SK-N-DZ (cell line): ENCODE measurements at regions not wholly inside any gene's neighbourhood (a gene's known extent, or its start where the extent isn't known, plus 50 kb on each side); places are given as distances from the start of the nearest gene placed in this dataset.

Experiments used
- DNase-seq: peaks from one replicate; pipeline ENCODE4 v3.0.0-alpha.2; 2015; ENCODE audit warnings: low spot score

DNA sequence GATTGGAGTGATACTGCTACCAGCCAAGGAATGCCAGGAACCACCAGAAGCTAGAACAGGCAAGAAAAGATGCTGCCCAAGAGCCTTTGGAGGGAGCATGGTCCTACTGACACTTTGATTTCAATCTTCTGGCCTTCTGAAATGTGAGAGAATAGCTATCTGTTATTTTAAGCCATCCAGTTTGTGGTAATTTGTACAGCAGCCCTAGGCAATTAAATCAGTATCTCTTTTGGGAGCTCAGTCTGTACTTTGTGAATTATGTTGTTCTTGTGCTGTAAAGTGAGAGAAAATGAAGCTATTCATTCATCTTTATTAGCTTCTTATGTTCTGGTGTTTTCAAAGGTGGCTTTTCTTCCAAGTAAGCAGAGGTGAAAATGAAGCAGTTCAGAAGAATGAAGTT, 381.3 kb downstream of the PDCD6IP start:
- DNase-seq, result no peak

DNA sequence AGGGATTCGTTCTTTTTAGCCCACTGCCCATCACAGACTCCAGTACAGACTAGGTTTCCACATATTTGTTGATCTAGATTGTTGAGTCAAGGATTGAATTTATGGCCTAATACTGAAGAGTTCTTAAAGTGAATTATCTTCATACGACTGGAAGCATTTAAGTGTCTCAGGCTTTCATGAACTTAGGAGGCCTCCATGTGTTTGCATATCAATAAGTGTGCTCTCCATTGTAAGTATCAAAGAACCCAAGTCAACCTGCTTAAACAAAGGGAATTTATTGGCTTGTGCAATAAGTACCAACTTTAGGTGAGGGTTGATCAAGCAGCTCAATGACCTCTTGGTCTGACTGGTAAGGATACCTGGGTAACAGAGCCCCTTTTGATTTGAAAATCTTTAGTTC, 382.1 kb downstream of the PDCD6IP start:
- no peak for DNase-seq

DNA sequence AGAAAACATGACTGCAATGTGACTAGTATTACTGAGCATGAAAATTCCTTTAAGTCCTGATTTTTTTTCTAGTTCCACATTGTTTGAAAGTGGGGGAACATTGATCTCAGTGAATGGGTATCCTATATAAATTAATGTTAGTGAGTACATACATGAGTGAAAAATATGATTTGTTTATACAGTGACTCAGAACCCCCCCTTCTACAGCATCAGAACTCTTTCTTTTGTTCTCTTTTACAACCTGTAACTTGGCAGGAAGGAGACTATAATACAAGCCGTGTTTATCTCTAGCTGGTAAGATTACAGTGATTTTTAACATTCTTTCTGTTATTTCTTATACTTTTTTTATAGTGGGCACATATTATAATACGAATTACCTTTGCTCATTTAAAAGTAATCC, 384.7 kb downstream of the PDCD6IP start:
- no peak for DNase-seq

DNA sequence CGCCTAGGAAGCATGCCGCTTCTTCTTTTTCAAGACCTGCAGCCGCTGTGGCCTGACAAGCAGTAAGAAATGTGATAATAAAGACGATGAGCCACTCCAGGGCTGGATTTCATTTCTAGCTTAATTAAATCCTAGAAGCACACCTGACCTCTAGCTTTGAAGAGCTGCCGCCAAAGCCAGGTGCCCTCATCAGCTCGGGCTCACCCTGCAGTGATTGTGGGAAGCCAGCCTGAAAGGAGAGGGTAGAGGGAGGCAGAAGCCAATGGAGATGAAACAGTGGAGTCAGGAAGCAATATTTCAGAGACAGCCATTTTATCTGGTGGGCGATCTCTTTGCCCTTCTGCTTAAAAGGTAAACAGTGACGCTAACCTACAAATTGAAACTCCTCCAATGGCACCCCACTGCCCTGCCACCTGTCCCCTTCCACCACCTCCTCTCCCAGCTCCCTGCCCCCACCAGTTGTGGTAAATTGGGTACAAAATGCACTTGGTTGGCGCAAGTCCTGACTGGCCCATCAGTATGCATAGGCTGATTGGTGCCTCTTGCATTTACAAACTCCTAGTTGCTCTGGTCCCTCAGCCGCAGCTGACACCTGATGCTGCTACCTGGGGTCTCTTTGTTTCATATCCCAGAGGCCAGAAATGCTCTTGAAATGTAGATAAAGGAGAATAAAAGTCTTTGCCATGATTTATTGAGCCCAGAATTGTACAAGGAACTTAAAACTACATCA, 385.3 kb downstream of the PDCD6IP start:
- DNase-seq, result peak; percentile 27

DNA sequence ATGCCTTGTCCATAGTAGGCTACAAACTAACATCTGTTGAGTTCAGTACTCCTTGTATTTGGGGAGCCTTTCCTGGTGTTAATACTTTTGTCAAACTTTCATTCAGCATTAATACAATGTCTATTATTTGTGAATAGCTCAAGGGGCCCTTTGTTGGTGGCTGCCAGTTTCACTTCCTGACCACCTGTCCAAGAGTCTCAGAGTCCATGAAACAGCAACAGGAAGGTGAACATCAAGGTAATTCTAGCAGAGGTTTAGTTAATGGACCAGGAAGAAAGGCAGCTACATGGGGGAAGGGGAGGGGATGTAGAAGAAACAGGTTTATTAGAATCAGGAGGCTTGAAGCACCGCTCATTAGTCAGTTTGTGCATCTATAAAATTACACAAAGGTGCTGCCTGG, 386.9 kb downstream of the PDCD6IP start:
- DNase-seq, result no peak

DNA sequence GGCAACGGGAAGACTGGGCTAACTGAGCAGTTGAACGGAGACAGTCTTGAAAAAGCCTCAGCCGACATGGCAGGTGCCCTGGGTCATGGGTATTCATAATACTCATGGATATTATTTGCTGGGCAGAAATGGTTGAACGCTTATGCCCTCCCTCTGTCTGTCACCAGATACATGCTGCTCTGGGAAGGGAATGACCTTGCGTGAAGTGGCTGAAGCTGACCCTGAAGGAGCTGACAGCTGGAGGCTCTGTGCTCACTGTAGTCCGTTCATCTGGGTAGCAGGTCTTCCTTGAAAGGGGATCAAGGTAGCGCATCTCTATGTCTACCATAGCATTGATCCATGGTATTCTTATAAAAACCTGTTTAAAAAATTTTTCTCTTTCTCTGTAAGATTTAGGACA, 390.7 kb downstream of the PDCD6IP start:
- DNase-seq, result no peak

DNA sequence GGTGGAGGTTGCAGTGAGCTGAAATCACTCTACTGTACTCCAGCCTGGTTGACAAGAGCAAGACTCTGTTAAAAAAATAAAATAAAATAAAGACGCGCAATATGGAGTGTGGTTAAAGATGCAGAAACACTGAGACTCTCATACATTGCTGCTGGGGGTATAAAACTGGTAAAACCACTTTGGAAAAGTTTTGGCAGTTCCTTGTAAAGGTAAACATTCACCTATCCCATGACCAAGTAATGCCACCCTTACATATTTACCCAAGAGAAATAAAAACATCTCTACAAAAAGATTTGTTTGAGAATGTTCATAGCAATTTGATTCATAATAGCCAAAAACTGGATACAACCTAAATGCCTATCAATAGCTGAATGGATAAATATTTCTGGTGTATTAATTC, 398.5 kb downstream of the PDCD6IP start:
- DNase-seq, result no peak

DNA sequence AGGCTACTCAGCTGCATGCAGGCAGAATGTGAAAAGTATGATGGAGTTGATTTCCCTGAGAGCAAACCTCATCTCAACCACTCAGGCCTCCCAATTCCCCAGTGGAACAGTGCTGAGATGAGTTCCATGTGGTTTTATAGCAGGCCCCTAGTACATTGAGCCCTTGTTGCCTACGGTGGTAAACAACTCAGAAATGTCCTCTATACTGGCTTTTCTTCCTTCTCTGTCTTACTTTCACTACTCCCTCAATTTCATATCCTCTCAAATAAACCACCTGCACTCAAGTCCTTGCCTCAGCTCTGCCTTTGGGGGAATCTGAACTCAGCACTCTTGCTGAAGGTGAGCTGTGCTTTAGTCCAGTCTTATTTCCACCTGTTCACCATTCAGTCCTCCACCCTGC, 399.9 kb downstream of the PDCD6IP start:
- DNase-seq, result no peak

DNA sequence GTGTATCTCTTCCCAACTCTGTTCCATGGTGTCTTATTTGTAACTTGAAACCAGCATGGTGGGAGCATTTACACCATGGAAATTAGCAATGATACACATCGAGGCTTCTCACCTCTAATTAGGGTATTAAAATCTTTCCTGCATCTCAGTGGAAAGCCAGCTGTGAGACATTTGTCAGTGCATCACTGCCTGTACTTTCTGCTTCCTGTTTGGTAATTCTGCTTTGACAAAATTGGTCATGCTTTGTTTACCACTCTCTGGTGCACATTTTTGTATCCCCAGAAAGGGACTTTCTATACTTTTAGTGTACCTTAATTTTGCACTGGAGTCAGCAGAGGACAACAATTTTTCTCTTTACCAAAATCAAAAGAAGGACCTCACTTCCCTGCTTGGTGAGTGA, 402.1 kb downstream of the PDCD6IP start:
- no peak for DNase-seq

DNA sequence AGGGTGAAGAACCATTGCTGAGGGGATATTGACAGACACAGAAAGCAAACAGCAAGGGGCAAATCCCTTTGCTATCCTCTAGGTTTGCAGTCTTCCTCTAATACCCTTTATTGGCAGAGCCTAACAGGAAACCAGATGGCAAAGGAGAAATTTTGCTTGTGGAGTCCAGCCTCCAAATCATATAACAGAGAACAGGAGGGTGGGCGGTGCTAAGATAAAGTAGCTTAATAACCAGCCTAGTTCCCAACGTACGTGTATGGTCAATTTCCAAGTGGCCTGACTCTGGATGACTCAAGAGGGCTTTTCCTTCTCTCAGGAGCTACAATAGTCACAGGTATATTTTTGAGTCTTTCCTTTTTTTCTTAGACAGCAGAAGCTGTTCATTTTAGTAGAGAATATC, 404.5 kb downstream of the PDCD6IP start:
- no peak for DNase-seq

DNA sequence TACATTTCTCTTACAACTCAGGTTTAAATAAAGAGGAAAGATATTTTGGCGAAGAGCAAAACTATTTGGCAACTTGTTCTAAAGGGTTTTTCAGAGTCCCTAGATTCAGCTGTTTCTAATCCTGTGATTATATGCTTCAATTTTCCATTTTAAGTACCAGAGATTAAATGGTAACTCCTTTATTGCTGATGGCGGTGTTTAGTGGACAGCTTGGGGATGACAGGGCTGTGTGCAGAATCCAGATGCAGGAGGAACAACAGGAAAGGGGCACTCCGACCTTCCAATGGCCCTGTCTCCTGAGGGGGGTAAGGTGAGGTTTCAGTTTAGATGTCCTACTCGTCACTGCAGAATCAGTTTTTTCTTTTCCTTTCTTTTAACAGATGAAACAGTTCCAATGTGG, 405.0 kb downstream of the PDCD6IP start:
- no peak for DNase-seq

DNA sequence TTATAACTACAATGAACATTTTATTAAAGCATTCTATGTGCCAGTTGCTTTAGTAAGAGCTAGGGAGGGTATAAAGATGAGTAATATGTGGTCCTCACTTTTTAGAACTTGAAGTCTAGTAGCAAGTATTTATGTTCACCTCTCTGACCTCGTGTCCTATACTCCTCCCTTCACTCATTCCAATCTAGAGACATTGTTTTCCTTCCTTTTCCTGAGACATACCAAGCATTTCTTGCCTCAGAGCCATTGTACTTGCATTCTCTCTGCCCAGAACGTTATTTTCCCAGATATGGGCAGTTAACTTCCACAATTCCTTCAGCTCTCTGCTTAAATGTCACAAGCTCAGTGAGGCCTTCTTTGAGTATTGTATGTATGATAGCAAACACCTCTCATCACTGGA, 408.6 kb downstream of the PDCD6IP start:
- DNase-seq, result no peak

DNA sequence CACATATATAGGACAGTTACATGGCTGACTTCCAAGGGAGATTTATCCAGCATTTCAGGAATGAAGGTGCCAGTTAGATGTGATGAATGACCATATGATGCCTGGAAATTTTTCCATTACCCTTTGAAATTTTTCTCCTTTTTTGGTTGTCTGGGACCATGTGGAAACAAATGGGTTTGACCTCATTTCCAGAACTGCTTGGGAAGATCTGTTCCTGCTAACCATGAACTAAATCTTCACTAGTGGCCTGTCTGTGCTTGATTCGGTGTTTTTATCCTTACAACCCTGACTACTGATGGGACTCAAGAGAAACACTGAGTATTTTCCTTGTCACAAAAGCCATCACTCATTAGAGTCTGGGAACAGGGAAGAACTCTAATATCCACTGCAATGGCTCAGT, 409.4 kb downstream of the PDCD6IP start:
- no peak for DNase-seq

DNA sequence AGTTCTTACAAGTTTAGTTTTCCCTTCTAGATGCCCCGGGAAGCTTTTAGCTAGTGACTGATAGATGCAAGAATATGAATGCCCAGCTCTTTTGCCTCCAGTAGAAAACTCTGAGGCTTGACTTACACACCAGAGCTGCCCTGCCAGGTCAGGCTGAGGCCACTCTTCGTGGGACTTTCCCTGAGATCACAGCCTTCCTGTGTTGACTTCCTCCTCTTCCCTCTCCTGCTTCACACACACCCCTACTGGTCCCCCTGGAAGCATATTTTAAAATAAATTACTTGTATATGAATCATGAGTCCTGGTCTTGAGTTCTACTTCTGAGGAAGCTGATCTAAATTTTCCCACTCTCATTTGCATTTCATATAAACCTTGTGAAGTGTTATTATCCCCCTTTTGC, 413.7 kb downstream of the PDCD6IP start:
- DNase-seq, result no peak

DNA sequence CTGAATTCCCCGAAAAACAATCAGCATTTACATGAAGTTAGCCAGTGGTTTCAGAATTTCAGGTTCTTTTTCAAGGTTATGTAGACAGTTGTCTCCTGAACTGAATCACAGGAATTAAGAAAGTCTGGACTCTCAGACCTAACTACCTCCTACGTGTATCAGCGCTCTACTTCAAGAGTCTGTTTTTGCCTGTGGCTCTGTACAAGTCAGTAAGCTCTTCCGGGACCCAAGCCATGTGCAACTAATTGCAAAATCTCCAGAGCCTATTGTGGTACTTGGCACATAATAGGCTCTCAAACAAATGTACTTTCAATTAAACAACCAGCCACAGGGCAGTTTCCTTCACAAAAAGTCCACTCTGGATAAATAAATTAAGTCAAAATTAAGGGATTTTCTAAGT, 414.2 kb downstream of the PDCD6IP start:
- DNase-seq, result no peak

DNA sequence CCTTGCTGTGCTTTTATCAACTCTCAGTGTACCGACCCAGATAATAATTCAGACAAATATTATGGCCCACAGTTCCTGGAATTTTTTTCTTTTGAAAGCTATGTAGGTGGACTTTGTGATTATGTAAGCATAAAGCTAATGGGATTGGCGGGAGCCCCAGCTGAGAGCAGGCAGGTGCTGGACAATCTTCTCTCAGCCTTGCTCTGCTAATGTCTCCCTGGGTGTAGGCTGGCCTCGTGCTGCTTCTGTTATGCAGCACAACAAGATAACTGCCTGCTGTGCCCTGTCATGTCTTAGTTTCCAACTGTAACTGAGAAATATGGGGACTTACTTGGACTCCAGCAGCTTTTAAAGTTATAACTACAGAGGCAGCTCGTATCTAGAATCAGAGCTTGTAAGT, 415.0 kb downstream of the PDCD6IP start:
- DNase-seq, result no peak

DNA sequence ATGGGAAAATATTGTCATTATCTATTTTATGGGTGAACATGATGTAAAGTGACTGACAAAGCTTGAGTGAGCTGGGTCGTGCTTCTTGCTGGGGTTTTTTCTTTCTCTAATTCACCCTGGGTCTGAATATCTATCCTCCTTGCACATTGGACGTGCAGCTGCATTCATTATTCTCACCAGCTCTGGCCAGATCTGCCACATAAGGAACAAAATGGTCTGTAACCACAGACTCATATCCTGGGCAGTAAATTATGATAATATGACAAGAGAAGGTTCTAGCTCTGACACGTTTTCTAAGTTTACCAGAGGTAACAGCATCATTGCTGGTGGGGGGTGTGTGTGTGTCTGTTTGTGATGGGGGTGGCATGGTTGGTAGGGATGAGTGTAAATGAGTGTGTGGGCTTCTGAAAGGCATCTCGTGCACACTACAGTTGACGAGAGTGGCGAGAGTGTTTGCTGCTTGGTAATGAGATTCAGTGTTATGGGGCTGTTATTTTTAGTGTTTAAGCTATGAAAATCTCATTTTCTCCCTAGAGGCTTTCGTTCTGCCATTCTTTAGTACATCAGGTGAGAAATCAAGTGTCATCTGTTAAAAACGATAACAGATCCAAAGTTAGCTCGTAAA, 418.4 kb downstream of the PDCD6IP start:
- DNase-seq, result no peak

DNA sequence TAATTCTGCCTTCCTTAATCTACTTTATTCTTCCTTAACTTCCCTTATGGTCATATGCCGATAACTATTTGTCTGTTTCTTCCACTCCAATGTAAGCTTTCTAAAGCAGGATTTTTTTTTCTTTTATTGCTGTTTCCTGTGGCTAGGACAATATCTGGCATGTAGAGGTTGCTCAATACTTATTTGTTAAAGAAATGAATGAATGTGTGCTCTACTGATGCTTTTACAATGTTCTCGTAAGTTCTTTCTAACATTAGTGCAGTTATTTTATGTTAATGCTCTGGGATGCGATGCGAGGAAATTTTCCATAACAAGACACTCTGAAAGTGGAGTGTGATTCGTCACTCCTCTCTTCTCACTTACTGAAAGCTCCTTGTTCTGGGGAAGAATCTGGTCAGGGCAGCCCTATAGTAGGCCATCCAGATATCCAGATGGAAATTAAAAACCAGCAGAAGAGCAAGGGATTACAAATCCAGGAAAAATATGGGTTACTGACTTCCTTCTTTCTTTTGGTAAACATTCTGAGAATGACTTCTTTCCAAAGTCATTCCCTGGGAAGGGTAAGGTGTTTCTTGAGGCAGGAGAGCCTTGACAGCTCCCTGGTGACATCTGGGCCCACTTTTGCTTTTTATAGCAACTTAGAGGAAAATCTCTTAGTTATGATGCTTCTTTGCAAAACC, 420.4 kb downstream of the PDCD6IP start:
- no peak for DNase-seq

DNA sequence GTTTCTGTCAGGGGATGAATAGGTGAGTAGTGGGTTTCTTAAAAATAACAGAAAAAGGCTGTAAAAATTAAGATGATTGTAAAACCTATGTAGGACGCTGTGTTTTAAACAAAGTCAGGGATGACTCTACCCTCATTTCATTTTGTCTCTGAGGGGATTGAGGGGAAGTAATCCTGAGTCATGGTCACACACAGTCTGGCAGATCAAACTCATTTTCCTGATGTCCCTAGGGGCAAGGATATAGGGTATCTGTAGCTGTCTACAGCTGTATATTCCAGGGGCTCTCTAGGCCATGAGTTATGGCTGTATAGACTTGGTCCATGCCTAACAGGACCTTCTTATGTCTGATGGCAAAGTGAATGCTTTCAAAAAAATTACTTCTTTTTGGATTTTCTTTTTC, 421.1 kb downstream of the PDCD6IP start:
- DNase-seq, result no peak

DNA sequence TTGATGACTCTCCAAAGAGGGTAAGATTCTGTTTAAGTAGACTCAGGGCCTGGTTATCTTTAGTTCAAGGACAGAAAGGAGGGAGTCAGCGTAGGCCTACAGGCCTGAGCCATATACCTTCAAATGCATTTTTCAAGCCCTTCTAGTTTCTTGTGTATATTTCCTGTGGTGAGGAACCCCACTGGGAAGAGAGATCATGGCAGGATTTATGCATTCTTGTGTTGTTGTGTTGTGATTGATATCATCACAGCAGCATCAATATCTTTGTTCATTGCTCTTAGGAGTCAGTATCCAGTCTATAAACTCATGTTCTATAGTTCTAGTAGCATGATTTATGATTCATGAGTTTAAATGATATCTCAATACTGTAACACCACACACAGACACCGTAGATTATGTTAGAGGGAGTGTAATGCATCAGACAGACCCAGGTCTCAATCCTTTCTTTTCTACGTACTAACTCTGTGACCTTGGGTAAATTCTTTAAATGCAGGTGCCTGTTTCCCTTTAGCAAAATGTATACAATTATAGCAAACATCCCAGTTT, 427.5 kb downstream of the PDCD6IP start:
- no peak for DNase-seq

DNA sequence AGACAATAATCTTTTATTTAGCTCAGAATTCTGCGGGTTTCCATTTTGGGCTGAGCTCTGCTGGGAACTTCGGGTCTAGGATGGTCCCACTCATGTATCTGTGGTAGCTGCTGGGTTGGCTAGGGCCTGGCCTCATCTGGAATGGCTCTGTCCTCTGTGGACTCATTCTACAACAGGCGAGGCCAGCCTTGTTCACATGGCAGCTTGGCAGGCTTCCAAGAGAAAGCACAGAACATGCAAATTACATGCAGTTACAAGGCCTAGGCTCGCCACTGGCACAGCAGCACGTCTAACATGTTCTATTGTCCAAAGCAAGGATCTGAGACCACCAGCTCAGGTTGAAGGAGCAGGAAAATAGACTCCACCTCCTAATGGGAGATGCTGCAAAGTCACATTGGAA, 431.4 kb downstream of the PDCD6IP start:
- DNase-seq, result peak; percentile 51

DNA sequence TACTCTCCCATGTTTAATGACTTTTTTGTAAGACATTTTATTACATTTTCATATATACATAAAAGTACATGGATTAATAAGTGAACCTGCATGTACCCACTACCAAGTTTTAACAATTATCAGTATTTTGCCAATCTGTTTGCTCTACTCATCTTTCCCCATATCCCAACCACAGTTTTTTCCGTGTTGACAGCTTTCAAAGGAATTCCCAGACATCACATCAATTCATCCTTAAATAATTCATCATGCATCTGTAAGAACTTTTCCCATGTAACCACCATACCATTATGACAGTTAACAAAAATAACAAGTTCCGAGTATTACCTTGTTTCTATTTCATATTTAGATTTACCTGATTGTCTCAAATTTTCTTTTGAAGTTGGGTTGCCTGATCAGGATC, 436.7 kb downstream of the PDCD6IP start:
- no peak for DNase-seq

DNA sequence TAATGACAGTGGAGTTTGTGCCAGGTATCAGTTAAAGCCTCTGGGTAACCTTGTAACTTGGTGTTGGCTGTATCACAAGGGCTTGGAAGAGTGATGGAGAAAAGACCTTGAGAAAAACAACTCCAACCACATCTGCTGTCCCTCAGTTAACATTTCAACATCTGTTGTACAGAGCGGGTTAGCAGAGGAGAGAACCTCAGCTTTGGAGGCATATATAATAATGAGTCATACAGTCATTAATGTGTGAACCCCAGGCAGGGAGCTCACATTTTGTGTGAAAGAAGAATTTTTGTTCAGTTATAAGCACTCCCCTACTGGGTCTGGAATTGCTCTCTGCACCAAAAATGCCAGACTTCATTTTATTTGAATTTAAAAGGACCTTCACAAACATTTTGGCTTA, 439.5 kb downstream of the PDCD6IP start:
- DNase-seq, result no peak
